ENCODE measurements at regions not wholly inside any gene's neighbourhood (a gene's known extent, or its start where the extent isn't known, plus 50 kb on each side); places are given as distances from the start of the nearest gene placed in this dataset.

DNA sequence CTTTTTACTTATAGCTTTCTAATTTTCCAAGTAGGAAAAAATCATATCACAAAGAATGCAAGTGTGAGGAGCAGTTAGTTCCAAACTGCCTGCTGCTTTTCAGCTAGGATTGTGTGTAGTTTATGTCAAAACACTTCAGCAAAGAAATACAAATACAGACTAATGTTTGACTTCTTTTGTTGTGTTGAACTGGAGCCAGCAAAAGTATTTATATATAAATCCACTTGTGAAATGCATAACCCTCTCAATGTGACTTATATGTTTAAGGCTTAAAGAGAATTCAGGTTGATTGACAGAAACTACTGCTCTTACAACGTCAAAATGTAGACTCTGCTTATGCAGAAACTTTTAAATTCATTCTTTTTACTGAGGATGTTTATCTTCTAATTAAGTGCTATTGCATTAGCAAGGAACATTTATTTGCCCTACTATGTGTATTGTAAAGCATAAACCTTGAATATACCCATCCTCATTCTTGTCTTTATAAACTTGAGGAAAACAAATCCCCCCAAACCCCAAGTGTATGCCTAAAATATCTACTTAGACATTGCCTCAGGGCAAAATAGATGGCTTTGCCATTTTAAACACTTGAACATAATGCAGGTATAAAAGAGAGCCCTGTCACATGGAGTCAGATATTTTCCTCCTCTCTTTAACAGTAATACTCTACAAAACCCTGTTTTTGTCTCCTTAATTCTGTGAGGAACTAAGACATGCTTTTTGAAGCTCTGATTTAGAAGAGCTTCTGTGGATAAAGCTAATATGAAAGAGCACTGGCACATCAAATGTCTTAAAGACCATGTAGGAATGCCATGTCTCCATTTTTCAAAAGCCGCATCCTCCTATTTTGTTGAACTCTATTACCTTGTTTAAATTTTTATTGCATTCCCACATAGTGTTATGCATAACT is 302.8 kb upstream of the TBC1D5 start:
- no peaks in the 10 kb centered on the region for H3K79me2 ChIP-seq (ENCODE audit: insufficient read depth, low read depth, low read length)
- intact Hi-C loops (cut with micrococcal nuclease; ENCODE audit: unreplicated experiment) = no loop called here
- H3K9me2 ChIP-seq (ENCODE audit: insufficient read depth, low read length) = no peaks in the 10 kb centered on the region
- H3K4me3 ChIP-seq (ENCODE audit: low read depth, low read length, poor library complexity, severe bottlenecking) = no peak overlapping the region
- no peak for DNase-seq (ENCODE audit: low spot score)
- H3K36me3 ChIP-seq (ENCODE audit: insufficient read depth, low read length) = no peaks in the 10 kb centered on the region
- peaks cover 15% of the 10 kb centered on the region for H3K4me1 ChIP-seq (ENCODE audit: insufficient read depth, low read length, poor library complexity, severe bottlenecking)
- no peaks in the 10 kb centered on the region for H3K9me3 ChIP-seq (ENCODE audit: low read length)
- no peak for TF ChIP-seq EZH2phosphoT487 (IDR thresholded peaks at IDR 0.05; ENCODE audit: borderline replicate concordance, low read depth, low read length)
- TF ChIP-seq, protein P1, sequence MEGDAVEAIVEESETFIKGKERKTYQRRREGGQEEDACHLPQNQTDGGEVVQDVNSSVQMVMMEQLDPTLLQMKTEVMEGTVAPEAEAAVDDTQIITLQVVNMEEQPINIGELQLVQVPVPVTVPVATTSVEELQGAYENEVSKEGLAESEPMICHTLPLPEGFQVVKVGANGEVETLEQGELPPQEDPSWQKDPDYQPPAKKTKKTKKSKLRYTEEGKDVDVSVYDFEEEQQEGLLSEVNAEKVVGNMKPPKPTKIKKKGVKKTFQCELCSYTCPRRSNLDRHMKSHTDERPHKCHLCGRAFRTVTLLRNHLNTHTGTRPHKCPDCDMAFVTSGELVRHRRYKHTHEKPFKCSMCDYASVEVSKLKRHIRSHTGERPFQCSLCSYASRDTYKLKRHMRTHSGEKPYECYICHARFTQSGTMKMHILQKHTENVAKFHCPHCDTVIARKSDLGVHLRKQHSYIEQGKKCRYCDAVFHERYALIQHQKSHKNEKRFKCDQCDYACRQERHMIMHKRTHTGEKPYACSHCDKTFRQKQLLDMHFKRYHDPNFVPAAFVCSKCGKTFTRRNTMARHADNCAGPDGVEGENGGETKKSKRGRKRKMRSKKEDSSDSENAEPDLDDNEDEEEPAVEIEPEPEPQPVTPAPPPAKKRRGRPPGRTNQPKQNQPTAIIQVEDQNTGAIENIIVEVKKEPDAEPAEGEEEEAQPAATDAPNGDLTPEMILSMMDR (conservative IDR thresholded peaks at IDR 0.05; ENCODE audit: low read length) = no peak
- ChIA-PET POLR2A (interaction anchor here (0.6 to 0.7 kb wide), 2 partner anchors 36 to 785 kb away, joined by 3 to 4 read pairs; no protein-coding TSS in a partner anchor), CTCF (ENCODE audit: unreplicated experiment) (no interaction called here)
- no peak overlapping the region for H3K4me2 ChIP-seq (ENCODE audit: low read length)
- H4K20me1 ChIP-seq (ENCODE audit: insufficient read depth, low read length) = no peaks in the 10 kb centered on the region
- H3K27ac ChIP-seq (ENCODE audit: low read depth, low read length, poor library complexity, severe bottlenecking) = no peak overlapping the region
- no TSS peak for BruUV-seq (replicated peaks)
- H2AFZ ChIP-seq (ENCODE audit: low read length) = no peak overlapping the region

DNA sequence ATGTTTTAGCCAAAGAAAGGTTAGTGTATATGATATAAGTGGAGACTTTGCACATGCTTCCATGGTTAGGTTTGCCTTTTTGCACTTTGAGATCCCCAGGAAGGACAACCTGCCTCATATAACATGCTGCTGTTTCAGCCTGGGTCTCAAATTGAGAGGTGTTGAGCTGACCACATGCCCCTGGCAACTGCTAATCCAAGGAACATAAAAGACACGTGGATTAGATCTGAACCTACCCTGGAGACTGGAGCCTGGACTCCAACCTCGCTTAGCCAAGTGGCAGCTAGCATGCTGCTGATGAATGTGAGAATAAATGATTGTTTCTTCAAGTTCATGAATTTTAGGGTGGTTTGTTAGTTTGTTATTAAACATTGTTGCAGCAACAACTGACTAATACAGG is 301.8 kb upstream of the TBC1D5 start:
- no TSS peak for BruUV-seq (replicated peaks)
- no peak for DNase-seq (ENCODE audit: low spot score)
- ChIA-PET POLR2A (interaction anchor here (0.6 kb wide), 1 partner anchor 786 kb away, joined by 3 read pairs; no protein-coding TSS in a partner anchor), CTCF (ENCODE audit: unreplicated experiment) (no interaction called here)
- intact Hi-C loops (cut with micrococcal nuclease; ENCODE audit: unreplicated experiment) = no loop called here
- Histone ChIP-seq H3K9me2 (ENCODE audit: insufficient read depth, low read length) (no peaks in the 10 kb centered on the region), H2AFZ (ENCODE audit: low read length) (no peak overlapping the region), H3K4me2 (ENCODE audit: low read length) (no peak overlapping the region), H3K79me2 (ENCODE audit: insufficient read depth, low read depth, low read length) (no peaks in the 10 kb centered on the region), H3K4me1 (ENCODE audit: insufficient read depth, low read length, poor library complexity, severe bottlenecking) (peaks cover 15% of the 10 kb centered on the region), H4K20me1 (ENCODE audit: insufficient read depth, low read length) (no peaks in the 10 kb centered on the region), H3K4me3 (ENCODE audit: low read depth, low read length, poor library complexity, severe bottlenecking) (no peak overlapping the region), H3K9me3 (ENCODE audit: low read length) (no peaks in the 10 kb centered on the region), H3K27ac (ENCODE audit: low read depth, low read length, poor library complexity, severe bottlenecking) (no peak overlapping the region), H3K36me3 (ENCODE audit: insufficient read depth, low read length) (no peaks in the 10 kb centered on the region)
- TF ChIP-seq EZH2phosphoT487 (IDR thresholded peaks at IDR 0.05; ENCODE audit: borderline replicate concordance, low read depth, low read length) = no peak
- TF ChIP-seq, protein P1 (conservative IDR thresholded peaks at IDR 0.05; ENCODE audit: low read length) = no peak

DNA sequence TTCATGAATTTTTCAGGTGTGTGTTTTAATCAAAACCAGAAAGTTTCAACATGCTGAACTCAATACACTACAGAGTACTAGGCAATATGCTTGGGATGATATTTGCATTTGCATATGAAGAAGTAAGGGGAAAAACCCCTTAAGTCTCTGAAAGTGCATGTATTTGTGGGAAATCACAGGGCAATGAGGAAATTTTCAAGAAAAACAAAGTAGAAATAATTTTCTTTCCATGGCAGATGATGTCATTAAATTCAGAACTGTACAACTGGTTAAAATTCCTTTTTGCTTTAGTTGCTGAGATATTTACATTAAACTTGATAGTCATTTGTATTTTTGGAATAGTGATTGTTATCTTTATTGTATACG is 294.0 kb upstream of the TBC1D5 start:
- no peaks in the 10 kb centered on the region for H3K79me2 ChIP-seq (ENCODE audit: insufficient read depth, low read depth, low read length)
- no peak overlapping the region for H3K4me3 ChIP-seq (ENCODE audit: low read depth, low read length, poor library complexity, severe bottlenecking)
- H3K27ac ChIP-seq (ENCODE audit: low read depth, low read length, poor library complexity, severe bottlenecking) = no peak overlapping the region
- H3K4me2 ChIP-seq (ENCODE audit: low read length) = no peak overlapping the region
- no peaks in the 10 kb centered on the region for H3K9me2 ChIP-seq (ENCODE audit: insufficient read depth, low read length)
- no peak for DNase-seq (ENCODE audit: low spot score)
- no peaks in the 10 kb centered on the region for H3K9me3 ChIP-seq (ENCODE audit: low read length)
- no peaks in the 10 kb centered on the region for H3K4me1 ChIP-seq (ENCODE audit: insufficient read depth, low read length, poor library complexity, severe bottlenecking)
- BruUV-seq (replicated peaks) = no TSS peak
- POLR2A ChIA-PET = interaction anchor here (1.4 kb wide), 1 partner anchor 30 kb away, joined by 4 read pairs; no protein-coding TSS in a partner anchor
- no peaks in the 10 kb centered on the region for H4K20me1 ChIP-seq (ENCODE audit: insufficient read depth, low read length)
- TF ChIP-seq EZH2phosphoT487 (IDR thresholded peaks at IDR 0.05; ENCODE audit: borderline replicate concordance, low read depth, low read length) = no peak
- TF ChIP-seq, protein P1 (conservative IDR thresholded peaks at IDR 0.05; ENCODE audit: low read length) = no peak
- H2AFZ ChIP-seq (ENCODE audit: low read length) = no peak overlapping the region
- CTCF ChIA-PET (ENCODE audit: unreplicated experiment) = no interaction called here
- intact Hi-C loops (cut with micrococcal nuclease; ENCODE audit: unreplicated experiment) = no loop called here
- H3K36me3 ChIP-seq (ENCODE audit: insufficient read depth, low read length) = no peaks in the 10 kb centered on the region
